Right lobe of liver (tissue), 6 donors: ENCODE measurements at regions not wholly inside any gene's neighbourhood (a gene's known extent, or its start where the extent isn't known, plus 50 kb on each side); places are given as distances from the start of the nearest gene placed in this dataset.

Experiments
- ATAC-seq, 4 donors: fragments of 200-7000 bp; cut with Tn5 transposase; one replicate each; pipeline ENCODE4 v1.9.1; 2020; ENCODE audit warnings: mild to moderate bottlenecking in 4 of 4, moderate library complexity in 4 of 4
- DNase-seq, 3 donors: peaks; one replicate each; pipeline ENCODE4 v3.0.0-alpha.2; 2020
- H3K27ac ChIP-seq, 3 donors: fragments of 200-600 bp; one replicate each; pipeline ENCODE4 v1.8.0; 2022
- H3K27me3 ChIP-seq, 2 donors: fragments of 200-600 bp; one replicate each; pipeline ENCODE4 v1.8.0; 2022
- H3K36me3 ChIP-seq, 4 donors: fragments of 200-600 bp; sonication (generic) in 1 of 4; one replicate each; pipeline versions ENCODE4 v1.5.1 to v1.8.0; 2017 to 2022; ENCODE audit warnings: control low read depth in 1 of 4
- H3K4me1 ChIP-seq, 4 donors: fragments of 200-600 bp; sonication (generic) in 1 of 4; one replicate each; pipeline versions ENCODE4 v1.5.1 to v1.8.0; 2017 to 2022; ENCODE audit warnings: control low read depth in 1 of 4
- H3K4me3 ChIP-seq, 3 donors: fragments of 200-600 bp; one replicate each; pipeline ENCODE4 v1.8.0; 2022
- H3K9me3 ChIP-seq, 4 donors: fragments of 200-600 bp; sonication (generic) in 1 of 4; one replicate each; pipeline versions ENCODE4 v1.5.1 to v1.8.0; 2017 to 2022; ENCODE audit warnings: control low read depth in 1 of 4
- POLR2A ChIP-seq: fragments of 450-650 bp; IDR thresholded peaks from one replicate; pipeline ENCODE4 v1.6.1; 2017; ENCODE audit warnings: antibody characterized with exemption, mild to moderate bottlenecking
- WGBS: methylation state at CpG from one replicate; pipeline ENCODE4 v1.1.6; 2018; ENCODE audit warnings: low coverage, low lambda C conversion rate; ENCODE audit not compliant: insufficient coverage; ENCODE audit errors: missing lambda C conversion rate; 5-methylcytosine and 5-hydroxymethylcytosine counted together
- intact Hi-C, 2 donors: fragments of 100-400 bp; cut with DNase I; formaldehyde crosslinking; loops; one replicate each; pipeline versions ENCODE4 v1.11.2 to v1.14.1; 2022
- TF ChIP-seq, protein P1 (sequence below), 4 donors: fragments of 200-600 bp in 3 of 4; fragments of 450-650 bp in 1 of 4; IDR thresholded peaks; one replicate each; pipeline versions ENCODE4 v1.5.1 to v1.8.0; 2016 to 2022; ENCODE audit warnings: antibody characterized with exemption in 4 of 4, mild to moderate bottlenecking in 2 of 4
- donor health status: DM: no; HTN: yes; CAD: no.
- donor health status: DM: no; HTN: no; CAD: no.
- donor health status: DM: no; HTN: no; CAD: no.
- donor health status: DM: no; HTN: yes; CAD: no.
- donor health status: DM: no; HTN: yes; CAD: no.

DNA sequence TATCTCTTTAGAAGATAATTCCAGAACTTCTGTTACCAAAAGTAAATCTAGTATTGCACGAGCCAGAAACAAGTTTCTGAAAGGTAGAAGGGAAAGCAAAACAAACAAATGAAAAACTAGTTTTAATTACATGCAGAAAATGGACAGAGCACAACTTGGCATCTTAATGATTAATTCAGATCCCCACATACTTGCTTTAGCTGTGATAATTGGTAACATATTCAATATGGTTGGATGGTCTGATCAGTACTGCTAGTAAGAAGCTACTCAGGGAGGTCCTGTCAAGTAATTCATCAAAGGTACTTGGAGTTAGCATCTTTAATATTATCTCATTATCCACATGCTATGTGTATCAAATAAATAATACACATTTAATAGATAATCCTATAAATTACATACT, 204.3 kb downstream of the TRAM1L1 start:
- ATAC-seq (no peak), DNase-seq (no peak)
- 6% methylated on average over 1 of the region's 1 CpG for WGBS
- Histone ChIP-seq H3K4me3 (no peak overlapping the region), H3K27ac (no peak overlapping the region), H3K36me3 (no peaks in the 10 kb centered on the region), H3K27me3 (no peaks in the 10 kb centered on the region), H3K4me1 (no peaks in the 10 kb centered on the region), H3K9me3 (no peaks in the 10 kb centered on the region)
- no peak for TF ChIP-seq POLR2A
- TF ChIP-seq, protein P1, sequence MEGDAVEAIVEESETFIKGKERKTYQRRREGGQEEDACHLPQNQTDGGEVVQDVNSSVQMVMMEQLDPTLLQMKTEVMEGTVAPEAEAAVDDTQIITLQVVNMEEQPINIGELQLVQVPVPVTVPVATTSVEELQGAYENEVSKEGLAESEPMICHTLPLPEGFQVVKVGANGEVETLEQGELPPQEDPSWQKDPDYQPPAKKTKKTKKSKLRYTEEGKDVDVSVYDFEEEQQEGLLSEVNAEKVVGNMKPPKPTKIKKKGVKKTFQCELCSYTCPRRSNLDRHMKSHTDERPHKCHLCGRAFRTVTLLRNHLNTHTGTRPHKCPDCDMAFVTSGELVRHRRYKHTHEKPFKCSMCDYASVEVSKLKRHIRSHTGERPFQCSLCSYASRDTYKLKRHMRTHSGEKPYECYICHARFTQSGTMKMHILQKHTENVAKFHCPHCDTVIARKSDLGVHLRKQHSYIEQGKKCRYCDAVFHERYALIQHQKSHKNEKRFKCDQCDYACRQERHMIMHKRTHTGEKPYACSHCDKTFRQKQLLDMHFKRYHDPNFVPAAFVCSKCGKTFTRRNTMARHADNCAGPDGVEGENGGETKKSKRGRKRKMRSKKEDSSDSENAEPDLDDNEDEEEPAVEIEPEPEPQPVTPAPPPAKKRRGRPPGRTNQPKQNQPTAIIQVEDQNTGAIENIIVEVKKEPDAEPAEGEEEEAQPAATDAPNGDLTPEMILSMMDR (IDR thresholded peaks at IDR 0.05): no peak
- intact Hi-C loops: no loop called here

DNA sequence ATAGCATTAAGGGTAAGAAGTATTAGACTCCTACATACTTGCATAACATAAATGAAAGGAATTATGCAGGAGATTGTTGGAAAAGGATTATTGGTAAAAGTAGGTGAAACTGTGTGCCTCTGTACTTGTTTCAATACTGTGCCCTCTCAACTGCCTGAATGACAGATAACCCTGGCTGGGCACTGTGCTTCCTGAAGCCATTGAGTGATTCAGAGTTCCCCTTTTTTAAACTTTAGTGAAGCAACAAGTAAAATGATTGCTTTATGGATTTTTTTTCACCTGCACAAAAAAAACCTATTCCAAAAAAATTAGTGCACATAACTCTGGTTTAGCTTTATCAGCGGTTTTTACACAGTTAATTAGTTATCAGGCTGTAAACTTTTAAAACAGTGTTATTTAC, 204.8 kb downstream of the TRAM1L1 start:
- H3K4me1 ChIP-seq: no peaks in the 10 kb centered on the region
- ATAC-seq (peak in 1 of 4 donors; percentile 69), DNase-seq (no peak)
- no peak overlapping the region for H3K27ac ChIP-seq
- H3K4me3 ChIP-seq: no peak overlapping the region
- H3K36me3 ChIP-seq: no peaks in the 10 kb centered on the region
- H3K9me3 ChIP-seq: no peaks in the 10 kb centered on the region
- intact Hi-C loops: no loop called here
- TF ChIP-seq POLR2A: no peak
- TF ChIP-seq, protein P1 (IDR thresholded peaks at IDR 0.05): no peak
- WGBS: 29% methylated on average over 1 of the region's 1 CpG
- no peaks in the 10 kb centered on the region for H3K27me3 ChIP-seq

DNA sequence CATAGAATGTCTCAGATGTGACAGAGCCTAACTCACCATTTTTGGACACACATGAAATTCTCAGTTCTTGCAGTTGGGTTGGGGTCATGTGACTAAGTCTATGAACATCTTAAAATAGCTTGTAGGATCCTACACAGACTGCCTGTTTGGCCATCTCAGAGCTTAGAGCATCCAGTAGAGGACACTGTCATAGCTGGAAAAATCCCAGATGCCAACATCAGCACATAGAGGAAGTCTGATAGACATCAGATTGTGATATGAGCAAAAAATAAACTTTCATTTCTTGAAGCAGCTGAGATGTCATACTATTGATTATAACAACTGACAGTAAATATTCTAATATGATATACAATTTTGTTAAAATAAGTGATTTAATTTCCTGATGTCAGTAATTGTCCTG, 207.1 kb downstream of the TRAM1L1 start:
- no peak for ATAC-seq
- intact Hi-C loops: no loop called here
- TF ChIP-seq, protein P1 (IDR thresholded peaks at IDR 0.05): no peak
- no peak for TF ChIP-seq POLR2A

DNA sequence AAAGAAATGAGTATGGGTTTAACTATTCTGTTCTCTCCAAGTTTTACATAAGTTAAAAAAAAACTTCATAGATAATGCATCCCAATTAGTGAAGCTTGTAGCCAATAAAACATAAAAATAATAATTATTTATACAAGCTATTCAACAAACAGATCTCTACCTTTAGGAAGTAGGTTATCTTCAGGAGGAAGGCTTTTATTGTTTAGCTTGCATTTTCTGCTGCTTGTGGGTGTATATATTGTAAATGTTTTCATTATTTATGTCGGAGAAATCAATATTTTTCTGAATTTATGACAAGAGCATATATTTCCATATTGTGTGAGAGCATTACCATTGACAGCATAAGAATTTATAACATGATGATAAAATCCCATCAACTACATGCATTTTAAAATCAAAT, 208.3 kb downstream of the TRAM1L1 start:
- Histone ChIP-seq H3K36me3 (no peaks in the 10 kb centered on the region), H3K4me1 (no peaks in the 10 kb centered on the region), H3K4me3 (no peak overlapping the region), H3K9me3 (no peaks in the 10 kb centered on the region), H3K27me3 (no peaks in the 10 kb centered on the region), H3K27ac (no peak overlapping the region)
- intact Hi-C loops: no loop called here
- no peak for DNase-seq
- TF ChIP-seq, protein P1 (IDR thresholded peaks at IDR 0.05): no peak
- no peak for TF ChIP-seq POLR2A
- WGBS: 40% methylated on average over 1 of the region's 1 CpG
- ATAC-seq: no peak

More for the DNA sequence above, 207.1 kb downstream of the TRAM1L1 start:
- no peak for DNase-seq
- H3K9me3 ChIP-seq: no peaks in the 10 kb centered on the region
- H3K27me3 ChIP-seq: no peaks in the 10 kb centered on the region
- no peaks in the 10 kb centered on the region for H3K4me1 ChIP-seq
- H3K4me3 ChIP-seq: no peak overlapping the region
- H3K36me3 ChIP-seq: no peaks in the 10 kb centered on the region
- H3K27ac ChIP-seq: no peak overlapping the region

DNA sequence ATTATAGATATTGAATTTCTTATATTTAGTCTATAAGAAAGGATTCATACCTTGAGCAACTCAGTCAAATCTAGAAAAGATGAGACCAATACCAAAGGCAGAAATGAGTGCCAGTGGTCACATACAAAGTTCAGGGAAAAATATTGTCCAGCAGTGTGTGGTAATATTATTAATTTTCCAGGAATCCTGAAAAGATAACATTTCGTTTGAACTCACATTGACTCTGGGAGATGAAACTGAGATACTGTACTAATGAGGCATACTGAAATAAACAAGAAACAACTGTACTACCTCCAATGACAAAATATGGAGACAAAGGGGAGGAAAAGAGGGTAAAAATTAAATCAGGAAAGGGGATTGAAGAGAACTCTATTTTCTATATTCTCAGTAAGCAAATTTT, 212.4 kb downstream of the TRAM1L1 start:
- Histone ChIP-seq H3K9me3 (no peaks in the 10 kb centered on the region), H3K4me3 (no peak overlapping the region), H3K4me1 (no peaks in the 10 kb centered on the region), H3K36me3 (no peaks in the 10 kb centered on the region), H3K27ac (no peak overlapping the region), H3K27me3 (no peaks in the 10 kb centered on the region)
- intact Hi-C loops: no loop called here
- WGBS: 17% methylated on average over 1 of the region's 1 CpG
- no peak for ATAC-seq
- no peak for DNase-seq
- TF ChIP-seq, protein P1 (IDR thresholded peaks at IDR 0.05): no peak
- TF ChIP-seq POLR2A: no peak
